ENCODE measurements at regions not wholly inside any gene's neighbourhood (a gene's known extent, or its start where the extent isn't known, plus 50 kb on each side); places are given as distances from the start of the nearest gene placed in this dataset.

DNA sequence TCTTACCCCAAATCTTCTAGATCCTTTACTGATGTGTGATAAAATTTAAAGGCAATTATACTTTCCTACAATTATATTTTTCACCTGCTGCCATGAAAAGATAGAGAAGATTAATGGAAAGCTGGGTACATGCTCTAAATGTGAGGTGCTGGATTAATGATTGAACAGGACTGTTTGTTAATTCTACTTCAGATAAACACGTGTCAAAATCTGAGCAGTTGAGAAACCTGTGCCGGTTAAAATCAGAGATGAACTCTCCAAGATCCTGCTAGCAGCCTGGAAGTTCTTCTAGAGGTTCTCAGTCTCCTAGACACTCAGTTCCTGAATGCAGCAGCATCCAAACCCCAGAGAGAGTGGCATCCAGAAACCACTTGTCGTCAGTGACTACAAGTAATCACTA lies 69.2 kb downstream of the INHBA start:
- DNase-seq: no peak

DNA sequence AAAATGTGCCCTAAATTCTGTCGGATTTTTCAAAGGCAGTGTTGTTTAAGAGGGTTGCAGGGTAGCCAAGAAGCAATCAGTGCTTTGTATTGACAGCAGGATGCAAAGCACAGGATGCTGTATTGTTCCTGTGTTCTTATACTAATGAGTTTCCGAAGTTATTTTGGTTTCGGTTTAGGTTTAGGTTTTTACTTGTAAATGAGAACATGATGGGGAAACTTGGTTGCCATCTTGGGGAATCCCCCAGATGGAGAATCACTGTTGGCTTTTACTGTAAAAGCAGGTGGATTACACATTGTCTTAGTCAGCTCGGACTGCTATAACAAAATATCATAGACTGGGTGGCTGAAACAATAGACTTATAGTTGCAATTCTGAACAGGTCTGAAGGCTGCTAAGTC lies 72.1 kb downstream of the INHBA start:
- DNase-seq: no peak

DNA sequence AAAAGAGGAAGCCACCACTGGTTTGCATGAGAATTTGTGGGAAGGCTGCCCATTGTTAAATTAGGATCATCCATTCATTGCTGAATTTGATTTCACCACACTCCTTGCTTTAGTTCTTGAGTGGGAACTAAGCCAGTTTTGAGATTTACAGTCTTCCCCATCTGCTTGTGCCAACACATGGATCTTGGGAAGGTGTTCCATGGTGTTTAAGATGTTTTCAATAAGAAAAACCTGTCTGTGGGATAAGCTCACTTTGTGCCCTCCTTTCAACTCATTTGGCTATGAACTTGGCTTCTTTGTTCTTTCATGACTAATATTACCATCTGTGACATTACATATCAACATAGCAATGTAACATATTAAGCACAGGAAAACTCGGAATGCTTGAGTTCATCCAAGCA lies 73.2 kb downstream of the INHBA start:
- DNase-seq: peak; percentile 4

DNA sequence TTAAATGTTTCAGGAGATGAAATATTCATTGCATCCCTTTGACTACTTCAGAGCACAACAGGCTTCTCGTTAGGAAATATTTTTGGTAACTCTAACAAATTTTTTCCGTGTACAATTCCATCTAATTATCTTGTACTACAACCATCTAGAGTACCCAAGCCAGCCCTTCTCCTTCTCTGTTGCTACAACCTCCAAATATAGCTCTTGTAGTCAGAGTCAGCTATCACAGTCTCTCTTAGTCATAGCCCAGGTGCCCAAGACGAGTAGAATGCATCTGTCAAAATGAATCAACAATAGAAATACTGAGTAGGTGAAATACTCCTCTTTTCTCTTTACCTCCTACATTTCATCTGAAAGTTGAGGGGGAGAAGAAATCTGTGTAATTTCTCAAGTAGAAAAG lies 74.0 kb downstream of the INHBA start:
- DNase-seq: peak; percentile 7

DNA sequence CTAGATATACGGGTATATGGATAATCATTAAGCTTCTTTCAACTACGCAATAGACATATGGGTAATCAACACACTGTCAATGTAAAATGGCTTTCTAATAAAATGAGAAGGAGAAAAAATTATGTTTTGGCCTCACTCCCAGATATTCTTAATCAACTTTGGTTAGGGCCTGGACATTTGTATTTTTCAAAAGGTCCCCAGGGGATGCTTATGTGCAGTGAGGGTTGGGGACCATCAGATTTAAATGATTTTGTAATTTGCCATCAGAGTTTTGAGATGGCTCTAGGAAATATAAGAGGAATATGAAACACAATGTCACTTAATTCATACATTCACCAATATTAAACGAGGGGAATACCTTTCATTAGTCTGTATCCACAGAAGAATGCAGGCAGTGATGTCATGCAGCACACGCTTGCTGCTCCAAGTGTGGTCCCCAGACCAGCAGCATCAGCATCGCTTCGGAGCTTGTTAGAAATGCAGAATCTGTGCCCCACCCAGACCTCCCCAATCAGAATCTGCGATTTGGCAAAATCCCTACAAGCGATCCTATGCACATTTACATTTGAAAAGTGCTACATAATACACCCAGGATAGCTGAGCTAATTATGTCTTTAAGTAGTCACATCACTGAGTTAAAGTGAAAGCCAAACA lies 75.1 kb downstream of the INHBA start:
- no peak for DNase-seq

DNA sequence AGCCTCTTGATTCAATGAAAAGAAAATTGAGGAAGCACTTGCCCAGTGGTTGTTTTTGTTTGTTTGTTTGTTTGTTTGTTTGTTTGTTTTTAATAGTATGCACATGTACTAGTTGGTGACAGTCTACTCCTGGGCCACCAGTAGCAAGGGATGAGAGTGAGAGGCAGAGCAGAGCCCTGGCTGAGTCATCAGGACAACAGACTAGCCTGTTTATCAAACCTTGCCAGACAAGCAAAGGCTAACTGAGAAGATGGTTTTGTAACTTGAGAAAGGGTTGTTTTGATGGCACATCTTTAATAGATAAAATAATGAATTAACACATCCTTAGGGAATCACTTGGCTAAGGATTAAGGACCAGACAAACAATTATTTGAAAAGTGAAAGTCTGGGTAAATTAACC lies 78.1 kb downstream of the INHBA start:
- DNase-seq: peak; percentile 20

DNA sequence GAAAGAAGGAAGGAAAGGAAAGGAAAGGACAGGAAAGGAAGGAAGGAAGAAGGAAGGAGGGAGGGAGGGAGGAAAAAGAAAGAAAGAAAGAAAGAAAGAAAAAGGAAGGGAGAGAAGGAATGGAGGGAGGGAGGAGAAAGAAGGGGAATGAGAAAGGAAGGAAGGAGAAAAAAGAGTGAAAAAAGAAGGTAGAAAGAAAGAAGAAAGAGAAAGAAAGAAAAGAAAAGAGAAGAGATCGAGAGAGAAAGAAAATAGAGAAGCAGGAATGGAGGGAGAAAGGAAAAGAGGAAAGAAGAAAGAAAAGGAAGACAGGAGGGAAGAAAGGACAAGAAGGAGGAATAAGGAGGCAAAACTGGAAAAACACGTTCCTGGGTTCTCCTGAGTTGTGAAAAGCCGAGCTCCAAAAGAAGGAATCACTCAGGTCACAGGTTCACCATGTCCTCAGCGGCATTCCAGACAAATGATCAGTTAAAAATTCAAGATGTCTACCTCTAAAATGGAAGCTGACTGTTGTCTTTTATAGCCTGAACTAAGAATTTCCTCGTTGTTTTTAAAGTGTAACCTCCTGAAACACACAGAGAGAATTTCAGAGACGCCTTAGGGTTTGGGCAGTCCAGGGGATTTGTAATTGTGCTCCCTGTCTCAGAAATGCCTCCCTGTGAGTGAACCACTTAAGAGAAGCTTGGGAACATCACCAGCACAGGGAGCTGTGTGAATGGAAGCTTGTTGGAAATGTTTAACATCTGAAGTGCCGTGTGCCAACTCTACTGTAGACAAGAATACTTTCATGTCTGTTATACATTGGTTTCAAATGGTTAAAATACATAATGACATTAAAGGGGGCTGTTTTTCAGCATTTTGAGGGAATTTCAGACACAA lies 80.7 kb downstream of the INHBA start:
- DNase-seq: no peak

DNA sequence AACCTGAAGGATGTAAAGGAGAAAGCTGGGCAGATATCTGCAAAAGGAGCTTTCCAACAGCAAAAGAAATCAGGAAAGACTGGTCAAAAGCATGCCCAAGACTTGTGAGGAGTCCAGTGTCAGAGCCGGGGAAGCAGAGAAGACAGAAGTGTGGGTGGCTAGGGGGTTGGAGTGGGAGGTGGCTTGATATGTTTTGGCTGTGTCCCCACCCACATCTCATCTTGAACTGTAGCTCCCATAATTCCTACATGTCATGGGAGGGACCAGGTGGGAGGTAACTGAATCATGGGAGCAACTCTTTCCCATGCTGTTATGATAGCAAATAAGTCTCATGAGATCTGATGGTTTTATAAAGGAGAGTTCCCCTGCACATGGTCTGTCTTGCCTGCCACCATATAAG lies 84.9 kb downstream of the INHBA start:
- no peak for DNase-seq

DNA sequence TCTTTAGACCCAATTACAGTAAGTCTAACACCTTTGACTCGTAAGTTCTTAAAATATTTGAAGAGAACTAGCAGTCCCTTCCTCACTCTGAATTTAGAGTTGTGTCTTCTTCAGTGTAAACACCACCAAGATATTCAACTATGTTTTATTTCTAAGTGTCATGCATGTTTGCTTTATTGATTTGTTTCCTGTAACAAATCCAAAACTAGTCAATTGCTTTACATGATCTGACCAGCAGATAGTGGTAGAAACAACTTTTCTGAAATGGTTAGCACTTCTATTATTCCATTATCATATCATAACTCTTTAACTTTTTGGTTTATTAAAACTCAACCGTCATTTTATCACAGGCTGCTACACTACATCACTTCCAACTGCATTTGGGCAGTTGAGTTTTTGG lies 90.1 kb downstream of the INHBA start:
- DNase-seq: no peak

DNA sequence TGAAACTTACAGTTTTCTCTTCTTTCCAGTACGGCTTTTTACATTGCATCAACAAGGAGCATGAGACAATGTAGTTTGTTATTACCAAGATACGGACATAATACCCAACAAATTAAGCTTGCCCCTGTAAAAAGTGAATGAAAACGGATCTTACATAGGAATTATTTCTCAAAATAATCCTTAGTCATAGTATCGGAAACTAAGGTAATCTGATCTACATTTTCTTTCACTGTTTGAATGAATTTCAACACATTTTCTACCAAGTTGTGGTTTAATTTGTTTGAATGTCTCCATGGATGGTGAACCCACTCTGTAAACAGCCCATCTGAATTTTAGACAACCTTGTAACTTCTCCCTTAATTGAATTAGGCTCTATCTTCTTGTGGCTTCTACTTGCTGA lies 90.5 kb downstream of the INHBA start:
- DNase-seq: no peak

DNA sequence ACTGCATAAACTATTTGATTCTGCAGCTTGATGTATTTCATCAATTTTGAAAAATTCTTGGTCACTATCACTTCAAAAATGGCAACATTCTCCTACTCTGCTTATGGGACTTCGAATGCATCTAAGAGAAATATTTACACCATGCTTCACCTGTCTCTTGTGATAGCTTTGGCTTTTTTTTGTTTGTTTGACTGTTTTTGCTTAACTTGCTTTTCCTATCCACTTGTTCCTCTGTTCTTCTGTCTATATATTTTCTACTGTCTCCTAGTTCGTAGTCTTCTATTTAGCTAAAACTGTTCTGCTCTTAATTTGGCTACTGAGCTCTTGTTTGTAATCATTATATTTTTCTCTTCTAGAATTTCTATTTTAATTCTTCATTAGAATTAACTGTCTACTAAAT lies 94.4 kb downstream of the INHBA start:
- no peak for DNase-seq

DNA sequence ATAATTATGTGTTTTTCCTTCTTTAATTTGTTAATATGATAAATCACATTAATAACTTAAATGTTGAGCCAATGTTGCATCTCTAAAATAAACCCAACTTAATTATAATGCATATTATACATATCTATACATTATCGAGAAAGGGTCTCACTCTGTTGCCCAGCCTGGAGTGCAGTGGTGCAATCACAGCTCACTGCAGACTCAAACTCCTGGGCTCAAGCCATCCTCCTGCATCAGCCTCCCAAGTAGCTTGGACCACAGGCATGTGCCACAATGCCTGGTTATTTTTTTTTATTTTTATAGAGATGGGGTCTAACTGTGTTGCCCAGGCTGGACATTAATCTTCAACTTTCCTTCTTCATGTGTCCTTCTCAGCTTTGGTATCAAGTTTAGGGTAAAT lies 98.9 kb downstream of the INHBA start:
- no peak for DNase-seq

DNA sequence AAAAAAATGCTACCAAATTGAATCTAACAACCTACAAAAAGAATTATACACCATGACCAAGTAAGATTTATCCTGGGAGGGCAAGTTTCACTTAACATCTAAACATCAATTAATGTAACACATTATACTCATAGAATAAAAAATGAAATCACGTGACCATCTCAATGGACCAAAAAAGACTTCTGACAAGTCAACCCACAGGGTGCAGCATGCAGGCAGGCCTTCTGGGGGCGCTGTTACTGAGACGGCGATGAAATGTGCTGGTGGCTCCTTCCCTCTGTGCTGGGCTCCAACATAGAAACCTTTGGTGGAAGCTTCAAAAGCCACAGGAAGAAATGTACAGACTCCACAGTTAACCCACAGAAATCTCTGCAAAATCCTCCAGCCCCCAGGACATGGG lies 103.1 kb downstream of the INHBA start:
- DNase-seq: no peak

DNA sequence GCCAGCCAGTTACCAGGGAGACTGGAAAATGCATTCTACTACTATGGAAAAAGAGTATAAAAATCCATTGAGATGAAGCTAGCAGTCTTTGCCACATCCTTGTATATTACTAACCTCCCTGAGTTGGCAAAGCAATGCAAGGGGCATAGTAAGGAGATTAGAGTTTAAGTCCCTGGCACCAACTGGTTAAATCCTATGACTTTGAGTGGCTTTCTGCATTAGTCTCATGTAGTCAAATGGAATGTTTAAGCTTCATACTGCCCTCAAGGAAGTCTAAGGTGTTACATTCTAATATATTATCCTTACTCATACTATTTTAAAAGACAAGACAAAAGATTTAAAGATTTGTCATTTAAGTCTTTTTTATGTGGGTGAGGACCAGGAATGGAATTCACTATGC lies 110.1 kb downstream of the INHBA start:
- no peak for DNase-seq

DNA sequence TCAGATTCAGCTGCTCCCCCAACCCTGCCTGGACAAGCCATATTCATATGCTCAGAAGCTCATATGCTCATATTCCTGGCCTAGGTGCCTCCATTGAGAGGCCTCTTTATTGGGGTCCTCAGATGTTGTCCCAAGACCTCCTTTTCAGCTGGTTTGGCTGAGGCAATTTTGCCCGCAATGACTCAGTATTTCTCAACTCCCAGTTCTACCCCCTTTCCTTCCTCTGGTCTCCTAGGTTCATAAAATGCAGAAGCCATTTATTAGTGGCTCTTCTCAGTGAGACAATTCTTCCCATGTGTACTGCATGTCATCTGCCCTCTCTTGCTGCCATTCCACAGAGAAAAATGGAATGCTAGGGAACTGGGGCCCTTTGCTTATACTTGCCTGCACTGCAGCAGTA lies 110.7 kb downstream of the INHBA start:
- no peak for DNase-seq

DNA sequence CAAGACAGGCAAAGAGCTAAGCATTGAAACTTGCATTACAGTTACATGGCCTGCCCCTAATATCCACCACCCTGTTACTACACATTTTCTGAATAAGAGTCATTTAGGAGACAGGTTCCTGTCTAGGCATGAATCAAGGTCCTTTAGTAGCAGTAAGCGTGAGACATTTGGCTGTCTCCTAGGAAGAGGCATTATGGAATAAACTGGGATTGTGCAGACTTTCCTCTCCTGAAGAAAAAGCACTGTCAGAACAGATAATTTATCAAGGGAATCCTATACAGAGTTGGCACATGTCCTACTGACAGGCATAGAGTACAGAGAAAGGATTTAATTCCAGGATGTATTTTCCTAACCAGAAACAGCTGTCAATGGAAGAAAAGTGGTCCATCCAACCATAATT lies 111.9 kb downstream of the INHBA start:
- no peak for DNase-seq

DNA sequence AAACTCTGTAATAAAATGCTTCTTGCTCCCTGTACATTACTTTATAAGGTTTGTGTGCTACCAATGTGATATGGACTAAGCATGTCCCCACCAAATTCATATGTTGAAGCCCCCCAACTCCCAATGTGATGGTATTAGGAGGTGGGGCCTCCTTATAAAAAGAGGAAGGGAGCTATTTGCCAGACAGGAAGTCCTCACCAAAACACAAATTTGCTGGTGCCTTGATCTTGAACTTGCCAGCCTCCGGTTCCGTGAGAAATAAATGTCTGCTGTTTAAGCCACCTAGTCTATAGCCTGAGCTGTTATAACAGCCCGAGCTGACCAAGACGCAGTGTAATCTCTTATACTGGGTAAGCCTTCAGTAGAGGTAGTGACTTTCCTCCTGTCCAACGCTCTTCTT lies 114.5 kb downstream of the INHBA start:
- no peak for DNase-seq

DNA sequence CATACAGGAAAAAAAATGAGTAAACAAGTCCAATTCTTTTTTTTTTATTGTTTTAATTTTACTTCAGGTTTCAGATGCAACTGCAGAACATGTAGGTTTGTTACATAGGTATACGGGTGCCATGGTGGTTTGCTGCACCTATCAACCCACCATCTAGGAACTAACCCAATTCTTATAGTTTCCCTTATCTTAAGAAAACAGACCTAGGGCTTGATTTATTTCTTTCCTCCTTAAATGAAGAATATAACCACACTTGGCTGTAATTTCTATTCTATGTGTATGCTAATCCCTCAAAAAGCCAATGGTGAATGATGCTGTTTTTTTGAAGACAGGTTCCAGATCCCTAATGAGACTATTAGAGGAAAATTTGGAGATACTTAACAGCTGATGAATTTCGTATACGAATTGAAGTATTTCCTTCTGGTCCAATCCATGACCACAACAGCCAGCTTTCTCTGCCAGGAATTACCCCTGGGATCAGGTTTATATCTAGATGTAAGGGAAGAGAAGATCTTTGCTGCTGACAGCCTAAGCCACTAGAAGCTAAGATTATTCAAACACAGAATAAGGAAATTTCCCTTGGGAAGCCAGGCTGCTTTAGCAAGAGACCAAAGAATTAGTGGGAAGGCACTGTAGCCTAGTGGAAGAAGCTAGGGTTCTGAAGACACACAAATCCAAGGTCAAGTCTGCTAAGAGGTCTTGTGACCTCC lies 115.8 kb downstream of the INHBA start:
- DNase-seq: no peak

DNA sequence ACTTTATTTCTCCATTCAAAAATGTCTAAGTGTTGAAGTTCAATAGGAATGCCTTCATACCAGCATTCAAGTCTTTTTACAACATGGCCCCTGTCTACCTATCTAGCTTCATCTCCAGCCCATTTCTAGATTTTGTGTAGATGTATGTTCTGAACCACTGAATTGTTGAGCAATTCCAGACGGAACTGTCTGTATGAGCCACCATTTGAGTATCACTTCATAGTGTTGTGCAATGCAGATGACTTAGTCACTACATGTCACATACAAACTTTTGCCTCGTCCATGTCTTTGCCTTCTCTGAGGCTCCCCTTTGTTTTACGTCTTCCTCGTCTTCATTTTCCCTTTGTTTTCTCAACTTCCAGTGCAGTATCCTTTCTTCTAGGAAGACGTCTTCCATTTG lies 118.1 kb downstream of the INHBA start:
- peak; percentile 30 for DNase-seq

DNA sequence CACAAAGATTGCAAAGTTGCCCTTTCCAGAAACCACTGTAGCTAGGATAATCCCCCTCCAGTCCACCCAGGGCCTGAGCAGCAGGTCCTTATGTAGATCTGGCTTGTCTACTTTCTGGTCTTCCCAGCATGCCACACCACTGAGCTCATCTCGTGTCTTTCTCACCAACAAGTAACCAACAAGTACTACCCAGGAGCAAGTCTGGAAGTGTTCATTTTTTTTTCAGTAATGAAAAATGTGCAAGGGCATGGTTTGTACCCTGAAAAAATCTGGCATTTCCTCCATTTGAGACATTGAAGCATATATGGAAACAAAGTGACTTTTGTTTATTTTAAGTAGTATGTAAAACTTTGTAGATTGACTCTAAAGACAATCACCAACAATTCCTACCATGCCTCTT lies 120.8 kb downstream of the INHBA start:
- DNase-seq: peak; percentile 42

DNA sequence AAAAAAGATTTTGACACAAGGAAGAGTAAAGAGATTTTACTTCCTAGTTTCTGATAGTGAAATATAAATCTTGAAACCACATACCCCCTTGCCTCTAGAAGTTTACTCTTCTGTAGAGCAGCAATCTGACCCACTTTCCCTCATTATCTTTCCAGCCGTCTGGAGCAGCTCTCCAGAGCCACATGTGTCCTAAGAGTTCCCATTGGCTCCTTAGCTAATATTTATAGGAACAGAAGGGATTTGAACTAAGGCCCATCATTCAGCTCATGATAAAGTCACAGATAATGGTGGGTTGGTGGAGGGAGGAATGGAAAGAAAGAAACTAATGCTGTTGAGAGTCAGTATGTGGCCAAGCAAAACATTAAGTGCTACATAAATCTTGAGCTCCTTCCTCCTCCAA lies 121.8 kb downstream of the INHBA start:
- no peak for DNase-seq

DNA sequence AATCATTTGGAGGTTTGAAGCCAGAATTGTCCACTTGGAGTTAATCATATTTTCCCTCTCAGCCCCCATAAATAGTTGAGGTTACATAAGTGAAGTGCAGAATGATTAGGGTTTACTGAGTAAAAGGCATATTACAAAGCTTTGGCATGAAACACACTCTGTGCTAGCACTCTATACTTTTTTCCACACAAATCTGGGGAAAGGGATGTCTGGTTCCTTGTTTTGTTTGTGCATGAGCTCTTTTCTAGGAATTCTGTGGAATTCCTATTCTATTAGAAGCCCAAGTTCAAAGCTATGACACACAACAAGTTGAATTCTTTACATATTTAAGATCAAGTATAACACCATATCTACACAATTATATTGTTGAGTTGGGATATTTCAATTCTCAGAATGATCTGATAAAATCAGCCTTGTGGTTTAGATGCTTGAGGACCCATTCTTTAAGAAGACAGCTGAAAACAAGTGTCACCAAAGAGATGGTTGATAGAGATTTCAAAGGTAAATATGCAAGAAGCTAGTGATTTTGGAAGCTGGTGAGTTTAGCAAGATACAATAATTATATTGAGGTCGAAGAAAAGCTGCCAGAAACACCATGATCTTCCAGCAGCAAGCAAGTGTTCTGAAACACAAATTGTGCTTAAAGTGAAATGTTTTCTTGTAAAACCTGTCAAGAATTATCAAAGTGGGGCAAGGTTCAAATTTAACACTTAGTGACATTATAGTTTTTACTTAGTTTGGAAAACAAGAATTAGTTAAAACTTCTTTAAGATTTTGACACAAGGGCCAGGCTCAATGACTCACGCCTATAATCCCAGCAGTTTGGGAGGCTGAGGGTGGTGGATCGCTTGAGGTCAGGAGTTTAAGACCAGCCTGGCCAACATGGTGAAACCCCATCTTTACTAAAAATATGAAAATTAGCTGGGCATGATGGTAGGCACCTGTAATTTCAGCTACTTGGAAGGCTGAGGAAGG lies 122.6 kb downstream of the INHBA start:
- DNase-seq: peak; percentile 97

DNA sequence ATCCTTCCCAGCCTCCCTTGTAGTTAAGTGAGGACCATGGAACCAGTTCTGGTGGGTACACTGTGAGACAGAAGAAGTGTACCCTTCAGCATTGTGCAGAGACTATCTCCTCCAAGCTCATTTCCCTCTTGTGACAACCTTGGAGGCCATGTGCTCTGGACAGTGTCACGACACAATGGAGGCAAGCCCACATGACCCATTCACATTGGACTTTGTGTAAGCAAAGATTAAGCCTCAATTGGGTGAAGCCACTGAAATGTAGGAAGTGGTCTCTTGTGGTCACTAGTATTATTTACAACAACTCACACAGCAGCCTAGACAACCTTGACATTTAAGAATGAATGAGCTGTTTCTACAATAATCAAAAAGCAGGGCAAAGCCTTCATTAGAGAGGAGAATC lies 124.2 kb downstream of the INHBA start:
- no peak for DNase-seq

Data from EL (cell line).